Right lobe of liver (tissue), 4 donors: ENCODE measurements at regions not wholly inside any gene's neighbourhood (a gene's known extent, or its start where the extent isn't known, plus 50 kb on each side); places are given as distances from the start of the nearest gene placed in this dataset.
"Not testable (repeated sequence)": the region's sequence is repeated elsewhere in the genome, so short reads cannot be mapped to it uniquely, and the experiment has no call there.

Experiments
- CTCF ChIP-seq, 4 donors: fragments of 200-600 bp in 3 of 4; fragments of 450-650 bp in 1 of 4; IDR thresholded peaks; one replicate each; pipeline versions ENCODE4 v1.5.1 to v1.8.0; 2016 to 2022; ENCODE audit warnings: antibody characterized with exemption in 4 of 4, mild to moderate bottlenecking in 2 of 4
- POLR2A ChIP-seq: fragments of 450-650 bp; IDR thresholded peaks from one replicate; pipeline ENCODE4 v1.6.1; 2017; ENCODE audit warnings: antibody characterized with exemption, mild to moderate bottlenecking
- donor health status: DM: no; HTN: no; CAD: no.
- donor health status: DM: no; HTN: no; CAD: no.
- donor health status: DM: no; HTN: yes; CAD: no.

DNA sequence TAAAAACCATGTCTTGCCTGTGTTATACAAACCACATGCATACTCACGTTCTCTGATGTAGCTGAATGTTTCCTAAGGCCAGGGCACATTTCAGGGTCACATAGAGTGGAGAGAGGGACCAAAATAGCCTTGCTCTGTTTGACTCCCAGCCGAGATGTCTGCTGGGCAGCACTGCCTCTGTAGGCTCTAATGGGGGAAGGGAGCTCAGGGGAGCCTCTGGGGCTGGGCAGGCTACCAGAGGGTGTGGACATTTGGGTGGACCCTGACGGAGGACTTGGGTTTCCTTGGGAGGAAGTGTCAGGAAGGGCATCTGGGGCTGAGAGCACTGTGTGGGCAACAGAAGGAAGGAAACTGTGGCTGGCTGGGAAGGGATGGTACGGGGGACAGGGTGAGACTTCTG, 155.8 kb upstream of the FAM20C start:
- TF ChIP-seq CTCF (IDR thresholded peaks at IDR 0.05); POLR2A: not testable (repeated sequence)
